ENCODE measurements at regions not wholly inside any gene's neighbourhood (a gene's known extent, or its start where the extent isn't known, plus 50 kb on each side); places are given as distances from the start of the nearest gene placed in this dataset.

DNA sequence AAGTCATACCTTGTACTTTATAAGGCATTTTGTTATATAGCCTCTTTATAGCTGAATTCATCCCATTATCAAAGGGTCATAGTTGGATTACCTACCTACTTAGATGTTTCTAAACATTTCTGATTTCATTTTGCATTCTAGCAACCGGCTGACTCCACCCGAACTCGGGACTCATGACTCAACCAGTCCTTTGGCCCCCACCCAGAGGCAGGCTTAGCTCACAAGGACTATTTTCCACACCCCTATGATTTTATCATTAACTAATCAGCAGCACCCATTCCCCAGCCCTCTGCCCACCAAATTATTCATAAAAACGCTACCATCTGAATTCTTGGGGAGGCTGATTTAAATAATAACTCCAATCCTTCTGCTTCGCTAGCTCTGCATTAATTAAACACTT, 79.9 kb upstream of the EGFL6 start:
- TF ChIP-seq, protein P1, sequence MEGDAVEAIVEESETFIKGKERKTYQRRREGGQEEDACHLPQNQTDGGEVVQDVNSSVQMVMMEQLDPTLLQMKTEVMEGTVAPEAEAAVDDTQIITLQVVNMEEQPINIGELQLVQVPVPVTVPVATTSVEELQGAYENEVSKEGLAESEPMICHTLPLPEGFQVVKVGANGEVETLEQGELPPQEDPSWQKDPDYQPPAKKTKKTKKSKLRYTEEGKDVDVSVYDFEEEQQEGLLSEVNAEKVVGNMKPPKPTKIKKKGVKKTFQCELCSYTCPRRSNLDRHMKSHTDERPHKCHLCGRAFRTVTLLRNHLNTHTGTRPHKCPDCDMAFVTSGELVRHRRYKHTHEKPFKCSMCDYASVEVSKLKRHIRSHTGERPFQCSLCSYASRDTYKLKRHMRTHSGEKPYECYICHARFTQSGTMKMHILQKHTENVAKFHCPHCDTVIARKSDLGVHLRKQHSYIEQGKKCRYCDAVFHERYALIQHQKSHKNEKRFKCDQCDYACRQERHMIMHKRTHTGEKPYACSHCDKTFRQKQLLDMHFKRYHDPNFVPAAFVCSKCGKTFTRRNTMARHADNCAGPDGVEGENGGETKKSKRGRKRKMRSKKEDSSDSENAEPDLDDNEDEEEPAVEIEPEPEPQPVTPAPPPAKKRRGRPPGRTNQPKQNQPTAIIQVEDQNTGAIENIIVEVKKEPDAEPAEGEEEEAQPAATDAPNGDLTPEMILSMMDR (IDR thresholded peaks at IDR 0.05; ENCODE audit: borderline replicate concordance, extremely low read depth, insufficient read depth), result no peak
- intact Hi-C loops (cut with DNase I), result no loop called here
- Histone ChIP-seq H3K9me3 (ENCODE audit: control insufficient read depth in 2 of 3, insufficient read depth in 1 of 3, low read length in 3 of 3) (no peaks in the 10 kb centered on the region), H3K4me1 (ENCODE audit: control insufficient read depth in 2 of 3, insufficient read depth in 2 of 3, low read depth in 1 of 3, low read length in 3 of 3) (no peaks in the 10 kb centered on the region), H3K27ac (ENCODE audit: low read depth in 2 of 2, low read length in 2 of 2) (no peak overlapping the region), H3K36me3 (ENCODE audit: control insufficient read depth in 2 of 3, insufficient read depth in 3 of 3, low read length in 3 of 3) (no peaks in the 10 kb centered on the region), H3K9ac (ENCODE audit: low read length in 3 of 3) (no peak overlapping the region), H3K27me3 (ENCODE audit: control insufficient read depth, insufficient read depth, low read length) (peaks cover 7% of the 10 kb centered on the region), H3K4me3 (ENCODE audit: low read length in 3 of 3) (no peak overlapping the region)
- DNase-seq (no peak), FAIRE-seq (no peak)

DNA sequence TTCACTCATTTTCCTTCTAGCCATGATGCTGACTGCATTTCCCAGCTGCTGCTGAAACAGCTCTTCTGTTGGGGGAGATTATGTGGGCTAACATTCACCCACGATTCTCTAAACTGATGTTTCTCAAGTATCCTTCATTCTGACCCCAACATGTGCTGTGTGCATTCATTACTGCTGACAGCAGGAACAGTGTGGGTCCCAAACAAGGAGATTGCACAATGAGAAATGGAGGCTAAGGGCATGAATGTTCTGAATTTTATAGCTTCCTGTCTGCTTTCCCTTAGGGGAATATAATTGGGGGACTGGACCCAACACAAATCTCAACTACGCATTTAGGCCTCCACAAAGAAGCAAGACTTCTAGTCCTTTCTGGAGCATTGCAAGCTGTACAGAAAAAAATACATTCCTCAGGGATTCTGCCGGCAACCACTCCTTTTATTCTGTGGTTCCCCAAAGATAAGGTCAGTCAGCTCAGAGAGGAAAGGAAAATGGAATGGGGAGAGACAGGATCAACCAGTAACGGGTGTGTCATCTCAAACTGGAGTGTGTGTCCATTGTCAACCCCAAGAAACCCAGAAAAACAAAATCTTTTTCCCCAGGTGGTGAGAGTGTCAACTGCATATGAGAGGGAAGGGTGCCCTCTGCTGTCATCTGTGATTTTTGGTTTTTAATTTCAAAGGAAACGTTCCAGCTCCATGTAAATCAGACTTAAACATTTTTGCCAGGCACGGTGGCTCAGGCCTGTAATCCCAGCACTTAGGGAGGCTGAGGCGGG, 81.5 kb upstream of the EGFL6 start:
- DNase-seq (peak in 4 of 5 donors; percentile 37 to 85 (median 70)), FAIRE-seq (peak; percentile 19)
- Histone ChIP-seq H3K9me3 (ENCODE audit: control insufficient read depth in 2 of 3, insufficient read depth in 1 of 3, low read length in 3 of 3) (no peaks in the 10 kb centered on the region), H3K27me3 (ENCODE audit: control insufficient read depth, insufficient read depth, low read length) (peaks cover 7% of the 10 kb centered on the region), H3K4me1 (ENCODE audit: control insufficient read depth in 2 of 3, insufficient read depth in 2 of 3, low read depth in 1 of 3, low read length in 3 of 3) (no peaks in the 10 kb centered on the region), H3K27ac (ENCODE audit: low read depth in 2 of 2, low read length in 2 of 2) (peak overlapping the region; percentile 51 to 72), H3K9ac (ENCODE audit: low read length in 3 of 3) (peak overlapping the region in 1 of 3 donors; percentile 22), H3K36me3 (ENCODE audit: control insufficient read depth in 2 of 3, insufficient read depth in 3 of 3, low read length in 3 of 3) (no peaks in the 10 kb centered on the region), H3K4me3 (ENCODE audit: low read length in 3 of 3) (no peak overlapping the region)
- intact Hi-C loops (cut with DNase I), result no loop called here
- TF ChIP-seq, protein P1 (IDR thresholded peaks at IDR 0.05; ENCODE audit: borderline replicate concordance, extremely low read depth, insufficient read depth), result peak; percentile 48

DNA sequence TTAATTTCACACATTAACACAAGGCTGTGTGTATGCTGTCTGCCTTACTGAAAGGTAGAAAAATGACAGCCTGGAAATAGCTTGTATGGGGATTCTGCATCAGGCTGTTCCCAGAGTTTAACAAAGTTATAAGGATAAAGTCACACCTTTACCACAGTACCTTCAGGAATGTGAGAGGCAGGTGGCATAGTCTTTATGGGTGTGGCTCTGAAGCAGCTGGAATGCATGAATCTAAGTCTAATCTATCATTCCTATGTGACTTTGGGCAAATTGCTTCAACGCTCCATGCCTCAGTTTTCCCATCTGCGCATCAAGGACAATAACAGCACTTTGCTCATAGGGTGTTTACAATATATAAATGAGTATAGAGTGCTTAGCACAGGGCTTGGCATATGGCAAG, 84.2 kb upstream of the EGFL6 start:
- DNase-seq (no peak), FAIRE-seq (no peak)
- TF ChIP-seq, protein P1 (IDR thresholded peaks at IDR 0.05; ENCODE audit: borderline replicate concordance, extremely low read depth, insufficient read depth), result no peak
- no peak overlapping the region for H3K27ac ChIP-seq (ENCODE audit: low read depth in 2 of 2, low read length in 2 of 2)
- intact Hi-C loops (cut with DNase I), result no loop called here
- H3K4me1 ChIP-seq (ENCODE audit: control insufficient read depth in 2 of 3, insufficient read depth in 2 of 3, low read depth in 1 of 3, low read length in 3 of 3), result no peaks in the 10 kb centered on the region
- H3K9me3 ChIP-seq (ENCODE audit: control insufficient read depth in 2 of 3, insufficient read depth in 1 of 3, low read length in 3 of 3), result no peaks in the 10 kb centered on the region
- H3K36me3 ChIP-seq (ENCODE audit: control insufficient read depth in 2 of 3, insufficient read depth in 3 of 3, low read length in 3 of 3), result no peaks in the 10 kb centered on the region
- H3K9ac ChIP-seq (ENCODE audit: low read length in 3 of 3), result no peak overlapping the region
- H3K4me3 ChIP-seq (ENCODE audit: low read length in 3 of 3), result no peak overlapping the region
- peaks cover 3% of the 10 kb centered on the region for H3K27me3 ChIP-seq (ENCODE audit: control insufficient read depth, insufficient read depth, low read length)
